GM18519 (cell line): ENCODE measurements at regions not wholly inside any gene's neighbourhood (a gene's known extent, or its start where the extent isn't known, plus 50 kb on each side); places are given as distances from the start of the nearest gene placed in this dataset.

Experiments used
- ATAC-seq: cut with Tn5 transposase; IDR thresholded peaks from one replicate; pipeline ENCODE4 v1.9.1; 2021; ENCODE audit warnings: mild to moderate bottlenecking, moderate library complexity; ENCODE audit not compliant: unreplicated experiment, low FRiP score

DNA sequence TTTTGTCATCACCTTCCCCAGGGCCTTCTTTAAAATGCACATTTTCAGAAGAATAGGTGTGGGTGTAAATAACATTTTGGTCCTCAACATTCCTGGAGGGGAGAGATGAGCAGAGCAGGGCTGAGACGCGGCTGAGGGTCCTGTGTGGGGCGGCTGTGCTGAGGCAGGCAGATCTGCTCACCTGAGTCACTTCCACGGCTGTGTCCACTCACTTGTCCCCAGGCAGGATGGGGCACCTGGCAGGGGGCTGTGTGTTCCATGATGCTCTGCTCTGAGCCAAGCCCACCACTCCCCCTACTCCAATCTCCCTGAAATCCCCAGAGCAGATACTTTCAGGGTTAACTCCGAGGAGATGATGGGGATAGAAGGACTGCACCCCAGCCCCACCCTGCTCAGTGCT lies 93.8 kb downstream of the GLRX3 start:
- no peak for ATAC-seq

DNA sequence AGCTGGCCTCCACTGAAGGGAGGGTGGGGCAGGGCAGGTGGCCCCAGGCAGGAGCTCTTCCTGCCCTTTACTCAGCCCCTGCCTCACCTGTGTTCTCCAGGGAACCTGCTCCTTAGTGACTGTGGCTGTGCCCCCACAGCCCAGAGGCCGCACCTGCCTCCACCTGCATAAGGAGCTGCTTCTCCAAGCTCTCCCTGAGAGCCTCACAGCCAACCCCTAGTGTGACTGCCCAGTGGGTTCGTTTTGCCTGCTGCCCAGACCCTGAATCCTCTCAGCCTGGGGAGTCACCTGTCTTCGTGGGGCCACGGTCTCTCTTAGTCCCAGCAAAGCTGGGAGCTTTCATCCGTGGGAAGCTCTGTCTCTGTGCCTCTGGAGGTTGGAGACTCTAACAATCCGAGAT lies 94.4 kb downstream of the GLRX3 start:
- ATAC-seq, result no peak

DNA sequence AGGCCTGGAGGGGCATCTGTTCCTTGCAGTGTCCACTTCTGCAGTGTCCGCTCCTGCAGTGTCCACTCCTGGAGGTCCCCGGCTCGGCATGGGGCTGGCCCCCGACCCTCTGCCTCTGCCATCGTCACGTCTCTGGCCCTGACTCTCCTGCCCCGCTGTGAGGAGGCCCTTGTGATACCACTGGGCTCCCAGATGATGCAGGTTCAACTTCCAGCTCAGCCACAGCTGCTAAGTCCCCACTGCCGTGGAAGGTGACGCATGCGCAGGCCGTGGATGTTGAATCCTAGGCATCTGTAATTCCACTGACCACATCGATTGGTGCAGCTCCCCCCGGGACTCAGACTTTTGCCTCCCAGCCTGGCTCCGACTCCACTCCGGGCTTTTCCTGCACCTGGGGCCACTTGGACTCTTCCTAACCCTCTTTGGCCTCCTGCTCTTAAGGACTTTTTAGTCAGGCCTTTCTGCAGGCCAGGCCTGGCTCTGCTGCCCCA lies 95.1 kb downstream of the GLRX3 start:
- ATAC-seq, result no peak

DNA sequence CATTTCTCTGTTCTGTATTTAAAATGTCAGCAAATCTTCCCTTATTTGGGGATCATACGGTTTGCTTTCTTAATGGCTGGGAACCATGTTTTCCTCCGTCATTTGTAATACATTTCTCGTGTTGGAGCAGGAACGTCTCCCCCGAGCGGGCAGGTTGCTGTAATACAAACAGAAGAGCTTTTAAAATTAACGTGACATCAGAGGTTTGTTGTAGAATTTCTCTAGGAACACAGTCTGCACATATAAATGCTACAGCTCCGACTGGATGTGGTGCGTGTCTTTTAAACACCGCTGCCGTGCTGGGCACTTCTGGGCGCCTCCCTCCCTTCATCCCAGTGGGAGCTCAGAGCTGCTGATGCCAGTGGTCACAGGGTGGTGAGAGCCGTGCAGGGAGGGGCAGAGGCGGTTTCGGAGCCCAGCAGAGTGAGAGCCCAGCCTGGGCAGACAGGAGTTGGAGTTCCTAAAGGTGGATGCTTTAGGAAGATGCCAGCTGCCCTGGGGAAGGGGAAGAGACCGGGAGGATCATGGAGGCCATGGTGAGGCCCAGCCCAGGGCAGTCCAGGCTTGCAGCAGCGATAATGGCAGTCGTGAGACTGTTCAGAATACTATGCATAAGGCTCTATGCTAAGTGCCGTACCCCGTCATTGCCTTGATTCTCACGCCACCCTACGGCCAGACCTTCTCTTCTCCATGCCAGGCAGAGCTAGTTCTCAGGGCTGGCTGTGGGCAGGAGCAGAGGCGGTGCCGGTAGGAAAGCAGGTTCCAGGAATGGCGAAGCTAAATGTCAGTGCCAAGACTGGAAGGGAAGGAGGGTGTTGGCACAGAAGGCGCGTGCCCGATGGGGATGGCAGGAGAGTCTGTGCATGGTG lies 96.2 kb downstream of the GLRX3 start:
- ATAC-seq, result no peak

DNA sequence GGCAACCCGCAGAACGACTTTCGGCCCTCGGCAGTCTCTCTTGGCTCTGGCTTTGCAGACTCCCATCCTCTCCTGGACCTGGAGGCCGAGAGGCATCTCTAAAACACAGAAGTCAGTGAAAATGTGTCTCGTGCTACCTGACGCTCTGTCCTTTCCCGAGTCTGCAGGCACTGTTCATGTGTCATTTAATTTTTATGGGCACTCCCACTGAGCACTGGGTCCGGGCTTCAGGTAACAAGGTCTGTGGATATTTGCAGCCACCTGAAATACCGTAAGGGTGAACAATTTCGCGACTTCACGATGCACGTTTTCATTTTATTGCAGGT lies 96.8 kb downstream of the GLRX3 start:
- ATAC-seq, result no peak

DNA sequence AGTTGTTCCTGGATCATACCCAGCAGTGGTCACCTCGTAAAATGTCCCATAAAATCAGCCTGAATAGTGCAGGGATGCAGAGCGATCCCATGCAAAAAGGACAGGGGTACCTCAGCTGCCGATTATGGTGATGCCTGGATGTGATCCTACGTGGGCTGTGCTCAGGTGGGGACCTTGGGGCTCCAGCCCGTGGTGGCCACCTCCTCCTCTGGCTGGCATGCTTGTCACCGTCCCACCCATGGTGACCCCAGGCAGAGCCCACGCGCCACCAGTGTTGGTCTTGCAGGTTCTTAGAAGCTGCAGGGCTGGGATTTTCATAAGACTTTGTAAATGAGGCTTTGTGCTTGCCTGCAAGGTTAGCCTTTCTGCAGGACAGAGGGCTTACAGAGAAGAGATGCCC lies 97.2 kb downstream of the GLRX3 start:
- ATAC-seq, result no peak

DNA sequence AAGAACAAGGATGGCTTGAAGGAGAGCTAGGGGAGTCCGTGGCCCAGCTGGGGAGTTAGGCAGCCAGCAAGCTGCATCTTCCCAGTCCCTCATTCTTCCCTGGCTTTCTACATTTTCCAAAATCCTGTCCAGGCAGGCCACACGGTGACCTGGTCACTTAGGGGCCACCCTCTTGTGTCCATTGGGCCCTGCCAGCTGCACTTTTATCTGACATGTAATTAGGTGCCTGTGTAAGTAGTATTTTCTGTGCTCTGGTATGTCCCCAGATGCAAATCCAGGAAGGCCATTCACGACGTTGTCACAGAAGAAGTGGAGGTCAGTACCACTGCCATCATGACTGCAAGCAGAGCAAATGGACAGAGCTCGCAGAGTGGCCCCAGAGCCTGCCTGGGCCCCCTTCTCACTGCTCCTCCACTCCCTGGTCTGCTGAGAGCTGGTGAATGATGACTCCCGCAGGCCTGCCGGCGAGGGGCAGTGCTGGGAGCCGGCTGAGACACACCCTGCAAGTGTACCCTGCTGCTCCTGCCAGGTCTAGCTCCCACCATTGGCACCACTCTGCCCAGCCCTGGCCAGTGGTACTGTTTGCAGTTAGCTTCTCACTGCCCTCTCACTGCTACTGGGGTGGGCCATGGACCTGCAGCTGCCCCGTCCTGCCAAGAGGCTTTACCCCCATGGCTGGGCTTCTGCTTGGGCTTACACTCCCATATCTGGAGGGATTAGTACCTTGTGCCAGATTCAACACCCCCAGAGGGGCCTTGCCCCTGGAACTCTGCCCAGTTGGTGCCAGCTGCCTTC lies 98.2 kb downstream of the GLRX3 start:
- no peak for ATAC-seq

DNA sequence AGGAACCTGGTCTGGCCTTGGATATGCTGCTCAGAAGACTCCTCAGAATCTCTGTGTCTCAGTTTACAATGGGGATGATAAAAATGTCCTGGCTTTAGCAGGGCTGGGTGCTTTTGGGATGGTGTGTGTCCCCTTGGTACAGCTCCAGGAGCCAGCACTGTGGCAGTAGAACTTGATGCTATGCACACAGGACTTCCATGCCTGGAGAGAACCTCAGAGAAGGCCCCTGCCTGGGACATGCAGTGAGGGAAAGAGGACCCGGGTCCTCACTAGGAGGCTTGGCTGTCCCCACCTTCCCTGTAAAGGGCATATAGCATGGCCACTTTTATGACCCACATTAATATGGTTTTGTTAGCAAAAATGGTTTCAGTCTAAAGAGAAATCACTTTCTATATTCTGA lies 100.5 kb downstream of the GLRX3 start:
- no peak for ATAC-seq

DNA sequence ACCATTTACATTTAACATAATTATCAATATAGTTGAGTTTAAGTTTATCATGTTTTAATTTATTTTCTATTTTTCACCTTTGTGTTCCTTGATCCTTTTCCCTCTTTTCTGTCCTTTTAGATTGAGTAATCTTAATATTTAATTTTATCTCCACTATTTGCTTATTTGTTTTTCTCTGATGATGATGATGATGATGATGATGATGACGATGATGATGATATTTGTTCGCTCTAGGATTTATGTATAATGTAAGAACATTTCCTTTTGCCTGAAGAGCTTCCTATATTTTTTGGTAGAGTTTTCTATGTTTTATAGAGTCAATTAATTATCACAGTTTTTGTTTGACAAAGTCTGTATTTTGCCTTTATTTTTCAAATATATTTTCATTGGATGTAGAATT lies 104.2 kb downstream of the GLRX3 start:
- no peak for ATAC-seq

DNA sequence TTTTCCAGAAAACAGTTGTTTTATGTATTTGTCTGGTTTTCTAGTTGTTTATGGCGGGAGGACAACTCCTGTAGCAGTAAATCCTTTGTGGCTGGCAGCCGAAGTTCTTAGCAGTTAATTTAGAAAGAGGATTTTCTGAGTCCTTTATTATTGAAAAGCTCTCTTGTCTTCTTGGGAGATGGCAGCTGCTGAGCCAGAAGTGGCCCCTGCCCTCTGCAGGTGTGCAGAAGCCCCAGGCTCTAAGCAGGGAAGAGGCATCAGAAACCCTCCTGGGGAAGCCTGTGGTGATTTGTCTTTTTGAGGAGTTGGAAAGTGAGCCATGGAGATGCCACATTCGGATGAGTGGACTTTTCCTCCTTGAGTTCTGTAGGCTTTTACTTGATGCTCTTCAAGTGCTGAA lies 106.3 kb downstream of the GLRX3 start:
- no peak for ATAC-seq

DNA sequence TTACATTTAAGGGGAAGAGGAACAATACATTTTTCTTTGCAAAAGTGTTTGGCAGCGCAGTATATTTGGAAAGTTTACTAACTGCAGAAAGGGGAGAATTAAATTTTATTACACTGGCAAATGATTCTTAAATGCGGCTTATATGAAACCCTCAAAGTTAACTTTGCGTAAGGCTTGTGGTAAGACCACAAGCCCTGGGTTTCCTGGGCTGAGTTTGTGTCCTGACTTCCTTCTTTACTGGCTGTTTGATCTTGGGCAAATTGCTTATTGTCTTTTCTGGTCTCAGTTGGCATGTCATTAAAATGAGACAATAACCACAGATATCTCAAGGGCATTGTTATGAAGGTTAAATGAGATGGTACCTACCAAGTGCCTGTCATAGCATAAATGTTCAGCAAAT lies 106.8 kb downstream of the GLRX3 start:
- ATAC-seq, result no peak

DNA sequence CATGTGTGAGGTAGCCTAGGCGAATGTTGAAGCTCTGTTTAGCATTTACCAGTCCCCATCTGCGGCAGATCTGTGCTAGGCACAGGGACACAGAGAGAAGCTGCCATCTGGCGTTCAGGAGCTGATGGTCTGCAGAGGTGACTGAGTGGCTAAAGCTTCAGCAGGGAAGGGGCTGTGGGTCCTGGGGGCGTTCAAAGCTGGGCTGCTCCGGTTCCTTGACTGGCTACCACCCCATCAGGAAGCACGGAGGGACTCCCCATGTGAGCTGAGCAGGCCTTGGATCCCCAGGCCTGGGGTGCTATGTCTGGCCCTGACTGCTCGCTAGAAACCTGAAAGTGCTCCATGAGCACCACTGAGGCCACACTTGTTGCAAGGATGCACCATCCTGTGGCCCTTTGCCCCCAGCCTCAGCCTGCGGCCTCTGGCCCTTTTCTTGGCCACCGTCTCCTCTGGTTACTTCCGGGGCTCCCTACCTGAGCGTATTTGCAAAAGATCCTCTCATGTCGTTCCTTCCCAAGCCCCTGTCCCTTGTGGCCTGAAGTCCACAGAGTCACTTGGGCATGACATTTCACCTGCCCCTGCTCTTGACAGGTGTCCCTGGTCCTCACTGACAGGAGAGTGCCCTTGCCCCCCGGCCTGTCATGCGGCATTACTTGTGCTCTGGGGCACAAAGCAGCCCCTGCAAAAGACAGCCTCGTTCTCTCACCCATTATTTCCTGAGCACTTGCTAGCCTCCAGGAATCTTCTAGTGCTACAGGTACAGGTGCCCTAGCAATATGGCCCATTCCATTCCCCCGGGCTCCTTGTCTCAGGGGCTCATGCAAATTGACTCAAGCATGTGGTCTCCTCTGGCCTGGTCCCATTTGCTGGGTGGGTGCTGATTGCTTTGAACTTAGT lies 108.1 kb downstream of the GLRX3 start:
- no peak for ATAC-seq

DNA sequence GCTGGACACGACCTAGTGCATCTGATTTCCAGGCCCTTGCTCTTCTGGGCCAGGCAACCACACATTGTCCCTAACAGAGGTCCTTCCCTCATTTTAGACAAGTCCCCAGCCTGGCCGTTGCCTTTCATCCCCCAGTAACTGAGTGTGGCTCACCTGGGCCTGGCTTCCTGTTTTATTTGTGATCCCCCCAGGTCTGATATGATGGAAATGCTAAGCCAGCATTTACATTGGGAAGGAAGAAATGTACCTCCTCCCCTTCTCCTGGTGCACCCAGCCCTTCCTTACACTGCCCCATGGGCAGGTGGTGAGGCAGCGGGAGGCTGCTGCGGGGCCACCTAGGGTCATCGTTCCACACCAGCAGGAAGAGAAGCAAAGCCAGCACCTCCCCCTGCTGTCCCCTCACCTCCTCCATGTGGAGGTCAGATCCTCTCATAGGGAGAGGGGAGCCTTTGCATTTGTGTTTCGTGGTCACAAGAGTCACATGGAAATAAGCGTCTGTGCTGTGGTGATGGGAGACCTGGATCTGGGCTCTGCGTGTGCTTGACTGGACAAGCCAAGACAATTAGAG lies 108.8 kb downstream of the GLRX3 start:
- no peak for ATAC-seq

DNA sequence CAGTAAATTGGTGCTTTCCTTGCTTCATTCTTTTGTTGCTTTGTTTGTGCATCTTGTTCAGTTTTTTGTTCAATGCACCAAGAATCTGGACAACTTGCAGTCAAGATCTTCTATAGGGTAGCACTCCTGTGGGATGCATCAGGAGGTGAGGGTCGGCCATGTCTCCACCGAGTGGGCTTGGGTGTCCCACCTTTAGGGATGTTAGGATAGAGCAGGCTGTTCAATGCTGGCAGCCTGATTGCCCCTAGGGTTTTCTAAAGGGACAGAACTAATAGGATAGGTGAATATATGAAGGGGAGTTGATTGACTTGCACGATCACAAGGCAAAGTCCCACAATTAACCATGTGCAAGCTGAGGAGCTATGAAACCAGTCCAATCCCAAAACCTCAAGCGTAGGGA lies 109.9 kb downstream of the GLRX3 start:
- ATAC-seq, result no peak

DNA sequence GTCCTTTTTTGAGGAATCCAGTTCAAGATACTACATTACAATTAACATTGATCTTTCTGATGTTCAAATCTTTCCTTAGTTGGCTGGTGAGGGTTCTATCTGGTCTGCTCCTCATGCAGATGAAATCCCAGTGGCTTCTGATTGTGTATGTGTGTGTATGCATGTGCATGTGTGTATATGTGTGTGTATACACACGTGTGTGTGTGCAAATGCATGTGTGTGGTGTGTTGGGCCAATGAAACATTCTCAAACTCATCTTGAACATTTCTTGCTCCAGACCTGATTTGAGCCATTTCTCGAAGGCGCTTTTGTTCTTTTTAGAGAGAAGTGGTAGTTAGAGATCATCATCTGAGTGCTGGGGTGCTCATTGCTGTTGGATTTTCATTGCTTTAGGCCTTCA lies 113.9 kb downstream of the GLRX3 start:
- ATAC-seq, result no peak

DNA sequence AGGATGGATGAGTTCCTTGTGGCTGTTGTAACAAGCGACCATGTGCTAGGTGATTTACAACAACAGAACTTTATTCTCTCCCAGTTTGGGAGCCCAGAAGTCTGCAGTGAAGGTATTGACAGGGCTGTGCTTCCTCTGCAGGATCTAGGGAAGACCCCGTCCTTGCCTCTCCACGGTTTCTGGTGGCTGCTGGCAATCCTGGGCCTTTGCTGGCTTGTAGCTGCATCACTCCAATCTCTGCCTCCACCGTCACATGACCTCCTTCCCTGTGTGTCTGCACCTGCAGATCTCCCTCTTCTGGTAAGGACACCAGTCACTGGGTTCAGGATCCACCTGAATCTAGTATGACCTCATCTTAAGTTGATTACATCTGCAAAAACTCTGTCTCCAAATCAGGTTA lies 115.6 kb downstream of the GLRX3 start:
- ATAC-seq, result no peak

DNA sequence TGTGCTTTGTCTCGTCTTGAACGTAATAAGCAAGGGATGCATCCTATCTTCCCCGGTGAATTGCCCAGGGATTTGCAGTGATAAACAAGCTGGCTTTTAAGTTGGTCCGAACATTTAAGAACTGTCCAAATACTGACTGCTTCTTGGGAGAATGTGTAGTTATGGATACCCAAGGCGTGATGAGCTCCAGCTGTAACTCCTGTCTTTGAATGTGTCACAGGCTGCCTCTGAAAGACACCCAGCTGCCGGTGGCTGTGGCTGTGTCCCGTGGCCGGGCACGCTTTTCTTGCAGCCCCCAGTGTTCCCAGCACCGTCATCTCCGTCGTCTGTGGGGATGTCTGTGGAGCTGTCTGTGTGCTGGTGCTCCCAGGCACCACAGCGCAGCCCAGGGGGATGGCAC lies 118.1 kb downstream of the GLRX3 start:
- no peak for ATAC-seq

DNA sequence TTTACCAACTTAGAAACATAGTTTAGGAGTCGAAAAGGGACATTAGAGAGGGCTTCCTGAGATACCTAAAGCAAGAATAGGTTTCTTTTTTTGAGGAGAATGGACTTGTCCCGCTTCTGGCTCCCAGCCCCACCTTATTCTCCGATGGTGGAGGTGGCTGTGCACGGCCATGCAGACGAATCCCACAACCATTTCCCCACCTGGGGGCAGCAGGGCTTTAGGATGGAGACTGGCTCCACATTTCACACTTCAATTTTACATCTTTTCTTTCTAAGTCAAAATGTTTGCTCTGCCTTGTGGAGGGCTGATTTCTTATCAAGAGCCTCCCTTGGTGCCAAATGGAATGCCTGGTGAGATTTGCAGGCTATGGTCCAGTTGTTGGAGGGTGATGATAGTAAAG lies 118.5 kb downstream of the GLRX3 start:
- ATAC-seq, result no peak

DNA sequence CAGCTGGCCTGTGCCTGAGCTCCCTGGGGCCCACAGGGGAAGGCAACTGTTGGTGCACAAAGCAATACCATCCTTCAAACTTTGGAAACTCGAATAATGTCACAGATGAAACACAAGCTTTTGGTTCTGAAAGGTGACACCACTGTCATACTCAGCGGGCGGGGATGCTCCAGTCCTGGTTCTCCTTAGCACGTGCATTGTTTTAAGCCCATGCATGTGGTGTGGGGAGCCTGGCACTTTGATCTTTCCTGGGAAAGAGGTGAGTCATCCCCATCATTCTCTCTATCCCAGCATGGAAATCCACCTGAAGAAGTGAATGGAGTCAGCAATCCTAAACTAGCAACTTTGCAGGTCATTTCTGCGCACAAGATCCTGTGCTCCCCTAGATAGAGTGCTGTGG lies 119.6 kb downstream of the GLRX3 start:
- no peak for ATAC-seq

DNA sequence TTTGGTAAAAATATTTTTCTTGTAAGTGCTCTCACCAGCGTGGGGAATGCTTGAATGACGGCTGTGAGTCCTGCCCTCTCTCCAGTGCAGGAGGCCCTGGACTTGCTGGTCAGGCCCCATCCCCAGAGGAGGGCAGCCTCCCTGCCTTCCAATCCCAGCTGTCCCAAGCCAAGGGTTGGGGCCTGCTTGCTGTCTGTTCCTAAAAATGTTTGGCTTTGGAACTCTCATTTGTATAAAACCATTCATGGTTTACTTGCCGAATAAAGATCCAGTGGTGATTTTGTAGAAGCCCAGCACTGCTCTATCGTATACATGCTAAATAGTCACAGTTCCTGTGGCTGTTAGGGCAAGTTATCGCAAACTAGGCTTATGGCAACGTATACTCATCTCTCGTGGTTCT lies 121.7 kb downstream of the GLRX3 start:
- ATAC-seq, result no peak

DNA sequence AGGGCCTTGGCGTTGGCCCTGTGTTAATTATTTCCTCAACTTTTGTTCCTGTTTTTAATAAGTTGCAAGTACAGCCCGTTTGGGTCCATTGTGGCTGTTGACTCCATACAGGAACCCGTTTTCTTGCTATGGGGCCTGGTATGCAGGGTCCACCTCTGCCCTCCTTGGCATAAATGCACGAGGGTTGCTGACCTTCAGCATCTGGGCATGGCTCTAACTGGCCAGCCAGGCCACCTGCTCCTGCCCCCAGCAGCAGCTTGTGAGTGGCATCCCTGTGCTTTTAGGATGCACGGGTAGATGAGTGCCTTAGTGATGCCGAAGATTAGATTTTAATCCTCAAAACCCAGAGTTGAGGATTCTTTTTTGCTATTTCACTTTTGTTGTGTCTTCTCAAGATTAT lies 123.2 kb downstream of the GLRX3 start:
- no peak for ATAC-seq
